ENCODE measurements at regions not wholly inside any gene's neighbourhood (a gene's known extent, or its start where the extent isn't known, plus 50 kb on each side); places are given as distances from the start of the nearest gene placed in this dataset.

DNA sequence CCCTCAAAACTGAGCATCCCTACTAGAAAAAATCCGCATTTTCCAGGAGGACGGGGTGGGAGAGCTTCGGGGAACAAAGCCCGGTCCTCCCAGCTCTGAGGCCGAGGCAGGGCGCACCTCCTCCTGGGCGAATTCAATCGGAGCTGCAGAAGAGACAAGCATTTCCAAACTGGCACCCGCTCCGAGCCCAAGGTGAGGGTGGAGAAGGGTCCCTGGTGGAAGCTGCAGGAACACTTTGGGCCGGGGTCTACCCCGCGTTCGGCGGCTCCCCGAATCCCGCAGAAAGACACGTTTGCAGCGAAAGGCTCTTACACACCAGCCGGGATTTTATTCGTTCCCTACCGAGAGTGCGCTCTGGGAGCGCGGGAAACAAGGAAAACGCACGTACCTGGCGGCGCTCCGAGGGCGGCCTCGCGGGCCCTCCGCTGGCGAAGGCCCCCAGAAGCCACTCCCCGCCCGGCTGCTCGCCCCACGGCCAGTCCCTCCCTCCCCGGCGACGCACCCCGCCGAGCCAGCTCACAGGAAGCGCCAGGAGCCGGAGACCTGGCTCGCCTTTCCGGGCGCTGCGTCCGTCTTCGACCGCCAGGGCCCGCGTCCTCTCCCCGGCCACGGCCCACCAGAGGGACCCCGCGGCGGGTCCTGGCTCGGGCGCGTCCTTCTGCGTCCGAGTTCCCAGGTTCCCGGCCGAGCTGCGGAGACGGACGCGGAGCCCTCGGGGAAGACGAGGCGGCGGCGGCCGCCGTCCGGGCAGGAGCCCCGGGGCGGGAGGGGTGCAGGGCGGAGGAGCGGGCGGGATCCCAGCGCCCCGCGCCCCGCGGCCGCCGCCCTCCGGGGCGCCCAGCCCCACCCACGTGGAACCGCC, 49.8 kb upstream of the BAHCC1 start:
- ATAC-seq: peak; percentile 17 to 46
